ENCODE measurements at regions not wholly inside any gene's neighbourhood (a gene's known extent, or its start where the extent isn't known, plus 50 kb on each side); places are given as distances from the start of the nearest gene placed in this dataset.

GRCh38 chr10:117743509-117743908, 201.0 kb downstream of the EMX2 start:
- Histone ChIP-seq H3K27ac (ENCODE audit: low read length) (no peak overlapping the region), H3K9ac (ENCODE audit: low read depth, low read length) (no peak overlapping the region), H3K9me3 (ENCODE audit: insufficient read depth, low read depth, low read length) (no peaks in the 10 kb centered on the region), H3K27me3 (ENCODE audit: insufficient read depth, low read length) (no peaks in the 10 kb centered on the region), H3K36me3 (ENCODE audit: insufficient read depth, low read depth, low read length) (no peaks in the 10 kb centered on the region), H3K4me3 (ENCODE audit: low read length) (no peak overlapping the region), H3K4me1 (ENCODE audit: insufficient read depth, low read length) (no peaks in the 10 kb centered on the region)

- no peaks in the 10 kb centered on the region for H3K27me3 ChIP-seq (ENCODE audit: insufficient read depth, low read length)
- H3K9ac ChIP-seq (ENCODE audit: low read depth, low read length) = no peak overlapping the region
- no peaks in the 10 kb centered on the region for H3K36me3 ChIP-seq (ENCODE audit: insufficient read depth, low read depth, low read length)
- H3K4me1 ChIP-seq (ENCODE audit: insufficient read depth, low read length) = no peaks in the 10 kb centered on the region
- H3K9me3 ChIP-seq (ENCODE audit: insufficient read depth, low read depth, low read length) = no peaks in the 10 kb centered on the region
- no peak overlapping the region for H3K27ac ChIP-seq (ENCODE audit: low read length)
- no peak overlapping the region for H3K4me3 ChIP-seq (ENCODE audit: low read length)
Measured at GRCh38 chr10:117745301-117745700, 202.8 kb downstream of the EMX2 start.

- H3K4me1 ChIP-seq (ENCODE audit: insufficient read depth, low read length) = no peaks in the 10 kb centered on the region
- no peak overlapping the region for H3K4me3 ChIP-seq (ENCODE audit: low read length)
- H3K36me3 ChIP-seq (ENCODE audit: insufficient read depth, low read depth, low read length) = no peaks in the 10 kb centered on the region
- H3K9me3 ChIP-seq (ENCODE audit: insufficient read depth, low read depth, low read length) = no peaks in the 10 kb centered on the region
- no peak overlapping the region for H3K27ac ChIP-seq (ENCODE audit: low read length)
- no peak overlapping the region for H3K9ac ChIP-seq (ENCODE audit: low read depth, low read length)
- no peaks in the 10 kb centered on the region for H3K27me3 ChIP-seq (ENCODE audit: insufficient read depth, low read length)
Measured at GRCh38 chr10:117746541-117747448, 204.2 kb downstream of the EMX2 start.

GRCh38 chr10:117747636-117748035, 205.1 kb downstream of the EMX2 start:
- Histone ChIP-seq H3K27me3 (ENCODE audit: insufficient read depth, low read length) (no peaks in the 10 kb centered on the region), H3K4me3 (ENCODE audit: low read length) (no peak overlapping the region), H3K9ac (ENCODE audit: low read depth, low read length) (no peak overlapping the region), H3K36me3 (ENCODE audit: insufficient read depth, low read depth, low read length) (no peaks in the 10 kb centered on the region), H3K4me1 (ENCODE audit: insufficient read depth, low read length) (no peaks in the 10 kb centered on the region), H3K9me3 (ENCODE audit: insufficient read depth, low read depth, low read length) (no peaks in the 10 kb centered on the region), H3K27ac (ENCODE audit: low read length) (no peak overlapping the region)

DNA sequence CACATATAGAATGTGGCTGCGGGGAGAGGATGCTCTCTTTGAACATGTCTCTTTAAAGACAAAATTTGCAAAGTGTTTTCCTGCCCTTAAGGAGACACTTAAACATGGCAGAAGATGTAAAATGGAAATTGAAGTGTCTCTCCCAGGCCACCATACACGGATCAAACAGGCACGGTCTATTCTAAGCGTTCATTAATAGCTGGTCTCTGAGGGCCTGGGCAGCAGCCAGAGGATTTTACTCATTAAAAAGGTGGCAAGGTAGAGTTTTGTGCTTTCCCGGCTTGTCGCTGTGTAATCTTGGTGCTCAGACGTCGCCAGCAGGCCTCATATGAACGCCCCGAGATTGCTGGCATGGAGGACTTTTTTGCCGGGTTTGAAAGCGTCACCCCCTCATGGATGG, 205.5 kb downstream of the EMX2 start:
- Histone ChIP-seq H3K9me3 (ENCODE audit: insufficient read depth, low read depth, low read length) (no peaks in the 10 kb centered on the region), H3K36me3 (ENCODE audit: insufficient read depth, low read depth, low read length) (no peaks in the 10 kb centered on the region), H3K4me1 (ENCODE audit: insufficient read depth, low read length) (no peaks in the 10 kb centered on the region), H3K4me3 (ENCODE audit: low read length) (no peak overlapping the region), H3K9ac (ENCODE audit: low read depth, low read length) (no peak overlapping the region), H3K27ac (ENCODE audit: low read length) (no peak overlapping the region), H3K27me3 (ENCODE audit: insufficient read depth, low read length) (no peaks in the 10 kb centered on the region)

- no peak overlapping the region for H3K9ac ChIP-seq (ENCODE audit: low read depth, low read length)
- no peaks in the 10 kb centered on the region for H3K27me3 ChIP-seq (ENCODE audit: insufficient read depth, low read length)
- no peaks in the 10 kb centered on the region for H3K4me1 ChIP-seq (ENCODE audit: insufficient read depth, low read length)
- no peaks in the 10 kb centered on the region for H3K36me3 ChIP-seq (ENCODE audit: insufficient read depth, low read depth, low read length)
- H3K9me3 ChIP-seq (ENCODE audit: insufficient read depth, low read depth, low read length) = no peaks in the 10 kb centered on the region
- H3K4me3 ChIP-seq (ENCODE audit: low read length) = no peak overlapping the region
- no peak overlapping the region for H3K27ac ChIP-seq (ENCODE audit: low read length)
Measured at GRCh38 chr10:117750616-117751015, 208.1 kb downstream of the EMX2 start.

DNA sequence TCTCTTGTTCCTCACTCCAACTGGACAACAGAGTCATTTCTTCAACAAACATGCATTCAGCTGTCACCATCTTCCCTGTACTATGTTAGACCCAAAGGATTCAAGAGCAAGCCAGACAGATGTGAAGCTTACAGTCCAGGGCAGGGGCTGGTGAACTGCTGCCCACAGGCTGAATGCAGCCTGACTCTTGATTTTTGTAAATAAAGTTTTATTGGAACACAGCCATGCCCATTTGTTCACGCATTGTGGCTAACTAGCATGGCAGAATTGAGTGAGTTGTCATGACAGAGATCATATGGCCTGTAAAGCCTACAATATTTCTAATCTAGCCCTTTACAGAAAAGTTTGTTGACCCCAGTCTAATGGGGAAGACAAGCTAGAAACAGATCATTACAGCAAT, 208.7 kb downstream of the EMX2 start:
- Histone ChIP-seq H3K9ac (ENCODE audit: low read depth, low read length) (no peak overlapping the region), H3K4me3 (ENCODE audit: low read length) (no peak overlapping the region), H3K4me1 (ENCODE audit: insufficient read depth, low read length) (no peaks in the 10 kb centered on the region), H3K27me3 (ENCODE audit: insufficient read depth, low read length) (no peaks in the 10 kb centered on the region), H3K36me3 (ENCODE audit: insufficient read depth, low read depth, low read length) (no peaks in the 10 kb centered on the region), H3K9me3 (ENCODE audit: insufficient read depth, low read depth, low read length) (no peaks in the 10 kb centered on the region), H3K27ac (ENCODE audit: low read length) (no peak overlapping the region)

- Histone ChIP-seq H3K36me3 (ENCODE audit: insufficient read depth, low read depth, low read length) (no peaks in the 10 kb centered on the region), H3K27me3 (ENCODE audit: insufficient read depth, low read length) (no peaks in the 10 kb centered on the region), H3K9me3 (ENCODE audit: insufficient read depth, low read depth, low read length) (no peaks in the 10 kb centered on the region), H3K4me1 (ENCODE audit: insufficient read depth, low read length) (no peaks in the 10 kb centered on the region), H3K9ac (ENCODE audit: low read depth, low read length) (no peak overlapping the region), H3K27ac (ENCODE audit: low read length) (no peak overlapping the region), H3K4me3 (ENCODE audit: low read length) (no peak overlapping the region)
Measured at GRCh38 chr10:117752103-117752502, 209.6 kb downstream of the EMX2 start.

- Histone ChIP-seq H3K9me3 (ENCODE audit: insufficient read depth, low read depth, low read length) (no peaks in the 10 kb centered on the region), H3K36me3 (ENCODE audit: insufficient read depth, low read depth, low read length) (no peaks in the 10 kb centered on the region), H3K4me1 (ENCODE audit: insufficient read depth, low read length) (no peaks in the 10 kb centered on the region), H3K27me3 (ENCODE audit: insufficient read depth, low read length) (no peaks in the 10 kb centered on the region), H3K4me3 (ENCODE audit: low read length) (no peak overlapping the region), H3K27ac (ENCODE audit: low read length) (no peak overlapping the region), H3K9ac (ENCODE audit: low read depth, low read length) (no peak overlapping the region)
Measured at GRCh38 chr10:117754770-117755658, 212.5 kb downstream of the EMX2 start.

DNA sequence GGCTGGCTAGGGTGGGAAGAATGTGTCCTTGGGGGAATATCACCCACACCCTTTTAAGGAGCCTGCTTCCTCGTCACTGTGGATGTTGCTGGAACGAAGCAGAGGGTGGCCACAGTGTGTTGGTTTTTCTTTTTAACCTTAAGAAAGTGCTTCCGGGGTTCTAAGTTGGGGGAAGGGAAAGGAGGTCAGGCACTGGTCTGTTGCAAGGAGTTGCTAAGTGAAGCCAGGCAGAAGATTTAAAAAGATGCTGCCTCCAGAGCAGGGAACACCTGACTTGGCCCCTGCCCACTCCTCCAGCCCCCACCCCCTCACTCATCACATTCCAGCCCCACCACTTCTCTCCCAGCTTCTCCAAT, 213.1 kb downstream of the EMX2 start:
- no peaks in the 10 kb centered on the region for H3K27me3 ChIP-seq (ENCODE audit: insufficient read depth, low read length)
- H3K4me1 ChIP-seq (ENCODE audit: insufficient read depth, low read length) = no peaks in the 10 kb centered on the region
- H3K9me3 ChIP-seq (ENCODE audit: insufficient read depth, low read depth, low read length) = no peaks in the 10 kb centered on the region
- no peak overlapping the region for H3K4me3 ChIP-seq (ENCODE audit: low read length)
- H3K9ac ChIP-seq (ENCODE audit: low read depth, low read length) = no peak overlapping the region
- no peaks in the 10 kb centered on the region for H3K36me3 ChIP-seq (ENCODE audit: insufficient read depth, low read depth, low read length)
- no peak overlapping the region for H3K27ac ChIP-seq (ENCODE audit: low read length)

GRCh38 chr10:117757086-117757720, 214.7 kb downstream of the EMX2 start:
- H3K9me3 ChIP-seq (ENCODE audit: insufficient read depth, low read depth, low read length) = no peaks in the 10 kb centered on the region
- H3K4me3 ChIP-seq (ENCODE audit: low read length) = no peak overlapping the region
- H3K27ac ChIP-seq (ENCODE audit: low read length) = no peak overlapping the region
- no peak overlapping the region for H3K9ac ChIP-seq (ENCODE audit: low read depth, low read length)
- no peaks in the 10 kb centered on the region for H3K36me3 ChIP-seq (ENCODE audit: insufficient read depth, low read depth, low read length)
- no peaks in the 10 kb centered on the region for H3K27me3 ChIP-seq (ENCODE audit: insufficient read depth, low read length)
- no peaks in the 10 kb centered on the region for H3K4me1 ChIP-seq (ENCODE audit: insufficient read depth, low read length)

Measured in iPS-20b (cell line).